Loucy (cell line): ENCODE measurements at regions not wholly inside any gene's neighbourhood (a gene's known extent, or its start where the extent isn't known, plus 50 kb on each side); places are given as distances from the start of the nearest gene placed in this dataset.

Source experiments
- EZH2phosphoT487 ChIP-seq: fragments of 200-600 bp; IDR thresholded peaks from 2 replicates; pipeline ENCODE4 v1.6.1; 2018; ENCODE audit warnings: antibody characterized with exemption, mild to moderate bottlenecking, moderate library complexity, borderline replicate concordance
- TF ChIP-seq, protein P1 (sequence below): fragments of 200-600 bp; sonication (generic); conservative IDR thresholded peaks from 2 replicates; pipeline ENCODE4 v1.5.1; 2014; ENCODE audit warnings: mild to moderate bottlenecking, antibody characterized with exemption, low read length

DNA sequence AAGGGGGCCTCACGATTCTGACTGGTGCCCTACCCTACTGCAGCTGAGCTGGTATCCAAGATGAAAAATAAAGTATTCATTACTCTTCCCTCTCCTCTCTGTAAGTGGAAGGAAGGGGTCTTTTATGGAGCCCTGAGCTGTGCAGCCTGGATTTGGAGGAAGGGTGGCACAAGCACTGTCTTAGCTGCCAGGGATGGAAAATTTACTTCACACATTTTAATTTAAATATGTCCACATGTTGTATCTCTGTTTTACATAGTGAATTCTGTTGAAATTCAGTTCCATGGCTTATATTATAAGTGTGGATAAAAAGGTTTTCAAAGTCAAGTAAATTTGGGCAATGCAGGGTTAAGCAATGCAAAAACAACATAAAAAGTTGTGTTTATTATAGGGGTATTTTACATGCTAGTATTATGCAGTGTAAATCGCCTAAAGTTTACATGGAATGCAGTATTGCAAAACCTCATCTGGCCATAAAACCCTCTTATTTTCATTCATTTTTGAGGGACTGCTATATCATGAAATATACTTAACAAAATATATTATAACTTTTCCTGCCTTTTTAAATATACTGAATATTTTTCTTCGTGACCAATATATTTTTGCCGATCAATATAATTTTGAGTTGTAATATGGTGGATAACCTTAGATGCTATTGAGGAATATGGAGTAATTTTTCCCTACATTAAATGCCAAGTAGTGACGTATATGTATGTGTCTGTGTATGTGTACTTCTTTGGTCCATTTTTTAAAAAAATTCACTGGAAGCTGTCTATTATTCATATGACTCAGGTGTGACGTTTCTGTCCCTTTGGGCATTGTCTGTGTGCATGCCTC lies 333.9 kb upstream of the CYRIA start:
- TF ChIP-seq, protein P1, sequence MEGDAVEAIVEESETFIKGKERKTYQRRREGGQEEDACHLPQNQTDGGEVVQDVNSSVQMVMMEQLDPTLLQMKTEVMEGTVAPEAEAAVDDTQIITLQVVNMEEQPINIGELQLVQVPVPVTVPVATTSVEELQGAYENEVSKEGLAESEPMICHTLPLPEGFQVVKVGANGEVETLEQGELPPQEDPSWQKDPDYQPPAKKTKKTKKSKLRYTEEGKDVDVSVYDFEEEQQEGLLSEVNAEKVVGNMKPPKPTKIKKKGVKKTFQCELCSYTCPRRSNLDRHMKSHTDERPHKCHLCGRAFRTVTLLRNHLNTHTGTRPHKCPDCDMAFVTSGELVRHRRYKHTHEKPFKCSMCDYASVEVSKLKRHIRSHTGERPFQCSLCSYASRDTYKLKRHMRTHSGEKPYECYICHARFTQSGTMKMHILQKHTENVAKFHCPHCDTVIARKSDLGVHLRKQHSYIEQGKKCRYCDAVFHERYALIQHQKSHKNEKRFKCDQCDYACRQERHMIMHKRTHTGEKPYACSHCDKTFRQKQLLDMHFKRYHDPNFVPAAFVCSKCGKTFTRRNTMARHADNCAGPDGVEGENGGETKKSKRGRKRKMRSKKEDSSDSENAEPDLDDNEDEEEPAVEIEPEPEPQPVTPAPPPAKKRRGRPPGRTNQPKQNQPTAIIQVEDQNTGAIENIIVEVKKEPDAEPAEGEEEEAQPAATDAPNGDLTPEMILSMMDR, result no peak
- TF ChIP-seq EZH2phosphoT487, result no peak
